NCI-H446 (cell line): ENCODE measurements at regions not wholly inside any gene's neighbourhood (a gene's known extent, or its start where the extent isn't known, plus 50 kb on each side); places are given as distances from the start of the nearest gene placed in this dataset.

Experiments used
- DNase-seq, 2 experiments: peaks; one replicate each; lab custom pipeline; 2025; lab: John Stamatoyannopoulos, UW

- no peak for DNase-seq
These were observed 87.4 kb upstream of the PHYHIPL start for GRCh38 chr10:59088912-59089573.

GRCh38 chr10:59090817-59091622, 85.4 kb upstream of the PHYHIPL start:
- no peak for DNase-seq

GRCh38 chr10:59093461-59093860, 83.0 kb upstream of the PHYHIPL start:
- peak in 1 of 2 experiments; percentile 5 for DNase-seq

- DNase-seq = no peak
These were observed 79.8 kb upstream of the PHYHIPL start for GRCh38 chr10:59096631-59097030.

- DNase-seq = peak; percentile 40 to 78
These were observed 78.1 kb upstream of the PHYHIPL start for GRCh38 chr10:59098387-59098786.

GRCh38 chr10:59098831-59099452, 77.5 kb upstream of the PHYHIPL start:
- DNase-seq = peak; percentile 40 to 81

GRCh38 chr10:59099481-59099880, 77.0 kb upstream of the PHYHIPL start:
- DNase-seq = peak in 1 of 2 experiments; percentile 7

- DNase-seq = no peak
These were observed 74.0 kb upstream of the PHYHIPL start for GRCh38 chr10:59102394-59102793.

GRCh38 chr10:59104186-59104585, 72.3 kb upstream of the PHYHIPL start:
- DNase-seq = no peak

- no peak for DNase-seq
These were observed 70.0 kb upstream of the PHYHIPL start for GRCh38 chr10:59106441-59106840.

- peak in 1 of 2 experiments; percentile 2 for DNase-seq
These were observed 69.3 kb upstream of the PHYHIPL start for GRCh38 chr10:59107147-59107546.

GRCh38 chr10:59108296-59108870, 68.1 kb upstream of the PHYHIPL start:
- DNase-seq = peak in 1 of 2 experiments; percentile 15

- no peak for DNase-seq
These were observed 67.6 kb upstream of the PHYHIPL start for GRCh38 chr10:59108886-59109288.

- DNase-seq = no peak
These were observed 66.6 kb upstream of the PHYHIPL start for GRCh38 chr10:59109826-59110225.

- DNase-seq = no peak
These were observed 52.3 kb upstream of the PHYHIPL start for GRCh38 chr10:59124187-59124586.

GRCh38 chr10:59125666-59126065, 50.8 kb upstream of the PHYHIPL start:
- peak in 1 of 2 experiments; percentile 36 for DNase-seq

- no peak for DNase-seq
These were observed 50.2 kb upstream of the PHYHIPL start for GRCh38 chr10:59126261-59126660.
